Mucosa of descending colon (tissue), 3 donors: ENCODE measurements at regions not wholly inside any gene's neighbourhood (a gene's known extent, or its start where the extent isn't known, plus 50 kb on each side); places are given as distances from the start of the nearest gene placed in this dataset.

Source experiments
- ATAC-seq: fragments of 200-7000 bp; cut with Tn5 transposase; one replicate; pipeline ENCODE4 v1.9.1; 2020; ENCODE audit warnings: mild to moderate bottlenecking, moderate library complexity
- DNase-seq, 3 donors: peaks; one replicate each; pipeline ENCODE4 v3.0.0-alpha.2; 2020
- H3K36me3 ChIP-seq: fragments of 200-600 bp; one replicate; pipeline ENCODE4 v1.8.0; 2021; ENCODE audit warnings: low read depth, mild to moderate bottlenecking
- H3K4me1 ChIP-seq: fragments of 200-600 bp; one replicate; pipeline ENCODE4 v1.8.0; 2021; ENCODE audit warnings: low read depth, mild to moderate bottlenecking
- H3K4me3 ChIP-seq: fragments of 200-600 bp; one replicate; pipeline ENCODE4 v1.8.0; 2021; ENCODE audit warnings: mild to moderate bottlenecking
- H3K9me3 ChIP-seq: fragments of 200-600 bp; one replicate; pipeline ENCODE4 v1.8.0; 2021; ENCODE audit warnings: mild to moderate bottlenecking
- intact Hi-C, 2 donors: fragments of 100-400 bp; cut with DNase I in 1 of 2; cut with micrococcal nuclease in 1 of 2; formaldehyde crosslinking; loops; one replicate each; pipeline versions ENCODE4 v1.11.0 to v1.11.1; 2022; cut with DNase I, micrococcal nuclease
- TF ChIP-seq, protein P1 (sequence below): fragments of 200-600 bp; IDR thresholded peaks from one replicate; pipeline ENCODE4 v1.8.0; 2022; ENCODE audit warnings: antibody characterized with exemption, mild to moderate bottlenecking
- donor health status: DM: no; HTN: no; CAD: no; lungs with moderate emphysema.
- donor health status: DM: no; HTN: no; CAD: no.
- donor health status: DM: no; HTN: yes; CAD: no.

- DNase-seq, result no peak
- H3K4me1 ChIP-seq, result no peaks in the 10 kb centered on the region
- no peak overlapping the region for H3K4me3 ChIP-seq
- ATAC-seq, result no peak
- TF ChIP-seq, protein P1, sequence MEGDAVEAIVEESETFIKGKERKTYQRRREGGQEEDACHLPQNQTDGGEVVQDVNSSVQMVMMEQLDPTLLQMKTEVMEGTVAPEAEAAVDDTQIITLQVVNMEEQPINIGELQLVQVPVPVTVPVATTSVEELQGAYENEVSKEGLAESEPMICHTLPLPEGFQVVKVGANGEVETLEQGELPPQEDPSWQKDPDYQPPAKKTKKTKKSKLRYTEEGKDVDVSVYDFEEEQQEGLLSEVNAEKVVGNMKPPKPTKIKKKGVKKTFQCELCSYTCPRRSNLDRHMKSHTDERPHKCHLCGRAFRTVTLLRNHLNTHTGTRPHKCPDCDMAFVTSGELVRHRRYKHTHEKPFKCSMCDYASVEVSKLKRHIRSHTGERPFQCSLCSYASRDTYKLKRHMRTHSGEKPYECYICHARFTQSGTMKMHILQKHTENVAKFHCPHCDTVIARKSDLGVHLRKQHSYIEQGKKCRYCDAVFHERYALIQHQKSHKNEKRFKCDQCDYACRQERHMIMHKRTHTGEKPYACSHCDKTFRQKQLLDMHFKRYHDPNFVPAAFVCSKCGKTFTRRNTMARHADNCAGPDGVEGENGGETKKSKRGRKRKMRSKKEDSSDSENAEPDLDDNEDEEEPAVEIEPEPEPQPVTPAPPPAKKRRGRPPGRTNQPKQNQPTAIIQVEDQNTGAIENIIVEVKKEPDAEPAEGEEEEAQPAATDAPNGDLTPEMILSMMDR, result no peak
- H3K9me3 ChIP-seq, result no peaks in the 10 kb centered on the region
- no peaks in the 10 kb centered on the region for H3K36me3 ChIP-seq
- intact Hi-C loops, result no loop called here
These were observed 114.5 kb downstream of the LRRC70 start for GRCh38 chr5:62692946-62693713.

- TF ChIP-seq, protein P1, result no peak
- Histone ChIP-seq H3K4me1 (no peaks in the 10 kb centered on the region), H3K9me3 (no peaks in the 10 kb centered on the region), H3K4me3 (no peak overlapping the region), H3K36me3 (no peaks in the 10 kb centered on the region)
- DNase-seq, result no peak
- intact Hi-C loops, result no loop called here
- ATAC-seq, result no peak
These were observed 113.3 kb downstream of the LRRC70 start for GRCh38 chr5:62691946-62692345.

GRCh38 chr5:62690421-62690820 lies 111.8 kb downstream of the LRRC70 start:
- TF ChIP-seq, protein P1, result no peak
- intact Hi-C loops, result no loop called here
- no peaks in the 10 kb centered on the region for H3K36me3 ChIP-seq
- H3K4me3 ChIP-seq, result no peak overlapping the region
- ATAC-seq, result no peak
- DNase-seq, result no peak
- H3K4me1 ChIP-seq, result no peaks in the 10 kb centered on the region
- H3K9me3 ChIP-seq, result no peaks in the 10 kb centered on the region

- no peaks in the 10 kb centered on the region for H3K9me3 ChIP-seq
- H3K4me3 ChIP-seq, result no peak overlapping the region
- ATAC-seq, result no peak
- intact Hi-C loops, result no loop called here
- no peaks in the 10 kb centered on the region for H3K4me1 ChIP-seq
- no peaks in the 10 kb centered on the region for H3K36me3 ChIP-seq
- TF ChIP-seq, protein P1, result no peak
- no peak for DNase-seq
These were observed 111.2 kb downstream of the LRRC70 start for GRCh38 chr5:62689599-62690368.

GRCh38 chr5:62686692-62687091 lies 108.1 kb downstream of the LRRC70 start:
- Histone ChIP-seq H3K36me3 (no peaks in the 10 kb centered on the region), H3K4me3 (no peak overlapping the region), H3K4me1 (no peaks in the 10 kb centered on the region), H3K9me3 (no peaks in the 10 kb centered on the region)
- ATAC-seq (no peak), DNase-seq (no peak)
- intact Hi-C loops, result no loop called here
- TF ChIP-seq, protein P1, result no peak
